NT2/D1 (cell line): ENCODE measurements at regions not wholly inside any gene's neighbourhood (a gene's known extent, or its start where the extent isn't known, plus 50 kb on each side); places are given as distances from the start of the nearest gene placed in this dataset.

Source experiments
- YY1 ChIP-seq: IDR thresholded peaks from 2 replicates; pipeline ENCODE4 v1.6.1; 2011; ENCODE audit not compliant: insufficient read length, insufficient read depth
- ZNF274 ChIP-seq: IDR thresholded peaks from 2 replicates; pipeline ENCODE4 v1.6.1; 2011; ENCODE audit warnings: mild to moderate bottlenecking, low read depth, low read length

DNA sequence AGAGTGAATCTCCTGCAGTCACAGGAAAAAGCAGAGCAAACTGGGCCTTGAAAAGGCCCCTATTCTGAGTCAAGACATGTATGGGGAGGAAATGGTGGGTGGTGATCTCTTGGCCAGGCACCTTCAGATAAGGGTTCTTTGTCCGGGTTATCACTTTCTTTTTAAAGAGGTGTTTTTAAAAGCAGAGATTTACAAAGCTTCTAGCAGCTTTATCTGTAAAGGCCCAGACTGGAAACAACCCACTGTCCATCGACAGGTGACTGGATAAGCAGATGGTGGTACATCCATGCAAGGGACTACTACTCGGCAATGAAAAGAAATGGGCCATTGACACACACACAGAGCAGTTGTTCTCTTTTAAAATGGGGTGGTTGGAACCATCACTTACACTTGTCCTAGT is 596.7 kb upstream of the MKI67 start:
- TF ChIP-seq ZNF274 (no peak), YY1 (no peak)
